GM12874 (cell line): ENCODE measurements at regions not wholly inside any gene's neighbourhood (a gene's known extent, or its start where the extent isn't known, plus 50 kb on each side); places are given as distances from the start of the nearest gene placed in this dataset.

Experiments used
- CTCF ChIP-seq: IDR thresholded peaks from 2 replicates; pipeline ENCODE4 v1.5.1; 2011; ENCODE audit warnings: low read depth, mild to moderate bottlenecking, control low read depth, low read length, moderate library complexity; ENCODE audit not compliant: insufficient read depth

GRCh38 chr13:99907038-99907437, 64.5 kb downstream of the ZIC5 start:
- no peak for TF ChIP-seq CTCF

GRCh38 chr13:99905814-99906213, 65.8 kb downstream of the ZIC5 start:
- no peak for TF ChIP-seq CTCF

- TF ChIP-seq CTCF = no peak
Measured at GRCh38 chr13:99905224-99905623, 66.3 kb downstream of the ZIC5 start.

GRCh38 chr13:99903140-99903539, 68.4 kb downstream of the ZIC5 start:
- no peak for TF ChIP-seq CTCF

GRCh38 chr13:99902657-99903056, 68.9 kb downstream of the ZIC5 start:
- no peak for TF ChIP-seq CTCF

GRCh38 chr13:99900960-99901359, 70.6 kb downstream of the ZIC5 start:
- no peak for TF ChIP-seq CTCF

GRCh38 chr13:99898421-99898820, 73.1 kb downstream of the ZIC5 start:
- TF ChIP-seq CTCF = no peak

GRCh38 chr13:99897076-99897440, 74.5 kb downstream of the ZIC5 start:
- no peak for TF ChIP-seq CTCF
